Liver (tissue), 8 donors: ENCODE measurements at regions not wholly inside any gene's neighbourhood (a gene's known extent, or its start where the extent isn't known, plus 50 kb on each side); places are given as distances from the start of the nearest gene placed in this dataset.

Source experiments
- DNase-seq: peaks from one replicate; pipeline ENCODE4 v3.0.0-alpha.2; 2017; ENCODE audit warnings: low spot score
- H3K27ac ChIP-seq, 2 donors: one replicate each; pipeline ENCODE4 v1.7.0; 2013; ENCODE audit warnings: inconsistent platforms in 2 of 2, low read length in 2 of 2, control low read depth in 1 of 2, low read depth in 1 of 2, mild to moderate bottlenecking in 1 of 2
- H3K27me3 ChIP-seq, 4 donors: one replicate each; pipeline versions ENCODE4 v1.6.1 to v1.7.0; 2013; ENCODE audit warnings: low read length in 3 of 4, inconsistent platforms in 1 of 4, mild to moderate bottlenecking in 1 of 4, moderate library complexity in 1 of 4; ENCODE audit not compliant: control insufficient read depth in 4 of 4, insufficient read depth in 4 of 4
- H3K36me3 ChIP-seq, 4 donors: one replicate each; pipeline versions ENCODE4 v1.6.1 to v1.7.0; 2013; ENCODE audit warnings: low read length in 3 of 4, mild to moderate bottlenecking in 3 of 4, low read depth in 1 of 4, moderate library complexity in 1 of 4; ENCODE audit not compliant: control insufficient read depth in 4 of 4, insufficient read depth in 3 of 4
- H3K4me1 ChIP-seq, 4 donors: one replicate each; pipeline versions ENCODE4 v1.6.1 to v1.7.0; 2013; ENCODE audit warnings: low read length in 3 of 4, mild to moderate bottlenecking in 3 of 4, moderate library complexity in 1 of 4; ENCODE audit not compliant: control insufficient read depth in 4 of 4, insufficient read depth in 4 of 4
- H3K4me3 ChIP-seq, 3 donors: one replicate each; pipeline versions ENCODE4 v1.6.1 to v1.7.0; 2013; ENCODE audit warnings: low read length in 3 of 3, control low read depth in 1 of 3, low read depth in 1 of 3, mild to moderate bottlenecking in 1 of 3
- H3K9ac ChIP-seq, 2 donors: one replicate each; pipeline ENCODE4 v1.7.0; 2013; ENCODE audit warnings: low read length in 2 of 2, mild to moderate bottlenecking in 2 of 2, moderate library complexity in 2 of 2, control low read depth in 1 of 2, low read depth in 1 of 2
- H3K9me3 ChIP-seq, 4 donors: one replicate each; pipeline versions ENCODE4 v1.6.1 to v1.7.0; 2013; ENCODE audit warnings: low read length in 3 of 4; ENCODE audit not compliant: control insufficient read depth in 4 of 4
- EGR1 ChIP-seq, 2 donors: IDR thresholded peaks; 2 replicates each; pipeline ENCODE4 v1.6.1; 2016 to 2018; ENCODE audit warnings: antibody characterized with exemption in 2 of 2, low read depth in 2 of 2
- FOXA1 ChIP-seq: IDR thresholded peaks from 2 replicates; pipeline ENCODE4 v1.6.1; 2016; ENCODE audit warnings: antibody characterized with exemption
- FOXA2 ChIP-seq: IDR thresholded peaks from 2 replicates; pipeline ENCODE4 v1.6.1; 2016; ENCODE audit warnings: antibody characterized with exemption
- GABPA ChIP-seq, 2 donors: IDR thresholded peaks in 1 of 2; conservative IDR thresholded peaks in 1 of 2; 2 replicates each; pipeline ENCODE4 v1.6.1; 2016; ENCODE audit warnings: antibody characterized with exemption in 2 of 2, mild to moderate bottlenecking in 1 of 2, moderate library complexity in 1 of 2
- HNF4A ChIP-seq, 2 donors: conservative IDR thresholded peaks; 2 replicates each; pipeline ENCODE4 v1.6.1; 2016; ENCODE audit warnings: antibody characterized with exemption in 2 of 2, mild to moderate bottlenecking in 2 of 2
- HNF4G ChIP-seq: IDR thresholded peaks from 2 replicates; pipeline ENCODE4 v1.6.1; 2016; ENCODE audit warnings: antibody characterized with exemption
- JUND ChIP-seq, 2 donors: IDR thresholded peaks; 2 replicates each; pipeline ENCODE4 v1.6.1; 2016; ENCODE audit warnings: antibody characterized with exemption in 2 of 2
- NR2F2 ChIP-seq: IDR thresholded peaks from 2 replicates; pipeline ENCODE4 v1.6.1; 2016; ENCODE audit warnings: antibody characterized with exemption
- RAD21 ChIP-seq, 2 donors: IDR thresholded peaks; 2 replicates each; pipeline ENCODE4 v1.6.1; 2016; ENCODE audit warnings: antibody characterized with exemption in 2 of 2, mild to moderate bottlenecking in 2 of 2
- RXRA ChIP-seq, 2 donors: IDR thresholded peaks; 2 replicates each; pipeline ENCODE4 v1.6.1; 2017 to 2018; ENCODE audit warnings: antibody characterized with exemption in 2 of 2, mild to moderate bottlenecking in 1 of 2
- SP1 ChIP-seq: IDR thresholded peaks from 2 replicates; pipeline ENCODE4 v1.6.1; 2018; ENCODE audit warnings: antibody characterized with exemption, mild to moderate bottlenecking
- TAF1 ChIP-seq: conservative IDR thresholded peaks from 2 replicates; pipeline ENCODE4 v1.6.1; 2016; ENCODE audit warnings: antibody characterized with exemption, mild to moderate bottlenecking
- YY1 ChIP-seq: IDR thresholded peaks from 2 replicates; pipeline ENCODE4 v1.6.1; 2016; ENCODE audit warnings: antibody characterized with exemption, mild to moderate bottlenecking
- ZBTB33 ChIP-seq: IDR thresholded peaks from 2 replicates; pipeline ENCODE4 v1.6.1; 2016; ENCODE audit warnings: antibody characterized with exemption
- WGBS: extraction: QIAGEN DNeasy Blood & Tissue Kit; methylation state at CpG from one replicate; pipeline ENCODE4 v1.1.7; 2013; 5-methylcytosine and 5-hydroxymethylcytosine counted together
- TF ChIP-seq, protein P1 (sequence below): IDR thresholded peaks from 2 replicates; pipeline ENCODE4 v1.6.1; 2016; ENCODE audit warnings: antibody characterized with exemption
- TF ChIP-seq, protein P2 (sequence below): fragments of 150-350 bp; IDR thresholded peaks from 2 replicates; pipeline ENCODE4 v1.5.1; 2017; ENCODE audit warnings: improper control_type of control experiment, low read depth, low read length; ENCODE audit not compliant: missing input control
- TF ChIP-seq, protein P3 (sequence below): IDR thresholded peaks from 2 replicates; pipeline ENCODE4 v1.6.1; 2016; ENCODE audit warnings: antibody characterized with exemption, mild to moderate bottlenecking
- TF ChIP-seq, protein P4 (sequence below): IDR thresholded peaks from 2 replicates; pipeline ENCODE4 v1.6.1; 2016; ENCODE audit warnings: antibody characterized with exemption
- donor health status: healthy.
- donor health status: healthy.
- donor health status: healthy.
- donor health status: healthy.
- donor health status: healthy.

GRCh38 chr3:95254758-95255157 lies 1191.9 kb downstream of the NSUN3 start:
- TF ChIP-seq HNF4G (no peak), GABPA (IDR thresholded peaks at IDR 0.05 in 1 of 2, conservative IDR thresholded peaks at IDR 0.05 in 1 of 2) (no peak), JUND (IDR thresholded peaks at IDR 0.05) (no peak), YY1 (no peak), RXRA (IDR thresholded peaks at IDR 0.05) (no peak), HNF4A (conservative IDR thresholded peaks at IDR 0.05) (no peak), NR2F2 (no peak), FOXA1 (no peak), SP1 (no peak), EGR1 (IDR thresholded peaks at IDR 0.05; ENCODE audit: low read depth in 2 of 2) (no peak), TAF1 (no peak), RAD21 (IDR thresholded peaks at IDR 0.05) (no peak), ZBTB33 (no peak), FOXA2 (no peak)
- TF ChIP-seq, protein P1, sequence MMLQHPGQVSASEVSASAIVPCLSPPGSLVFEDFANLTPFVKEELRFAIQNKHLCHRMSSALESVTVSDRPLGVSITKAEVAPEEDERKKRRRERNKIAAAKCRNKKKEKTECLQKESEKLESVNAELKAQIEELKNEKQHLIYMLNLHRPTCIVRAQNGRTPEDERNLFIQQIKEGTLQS, result no peak
- TF ChIP-seq, protein P2, sequence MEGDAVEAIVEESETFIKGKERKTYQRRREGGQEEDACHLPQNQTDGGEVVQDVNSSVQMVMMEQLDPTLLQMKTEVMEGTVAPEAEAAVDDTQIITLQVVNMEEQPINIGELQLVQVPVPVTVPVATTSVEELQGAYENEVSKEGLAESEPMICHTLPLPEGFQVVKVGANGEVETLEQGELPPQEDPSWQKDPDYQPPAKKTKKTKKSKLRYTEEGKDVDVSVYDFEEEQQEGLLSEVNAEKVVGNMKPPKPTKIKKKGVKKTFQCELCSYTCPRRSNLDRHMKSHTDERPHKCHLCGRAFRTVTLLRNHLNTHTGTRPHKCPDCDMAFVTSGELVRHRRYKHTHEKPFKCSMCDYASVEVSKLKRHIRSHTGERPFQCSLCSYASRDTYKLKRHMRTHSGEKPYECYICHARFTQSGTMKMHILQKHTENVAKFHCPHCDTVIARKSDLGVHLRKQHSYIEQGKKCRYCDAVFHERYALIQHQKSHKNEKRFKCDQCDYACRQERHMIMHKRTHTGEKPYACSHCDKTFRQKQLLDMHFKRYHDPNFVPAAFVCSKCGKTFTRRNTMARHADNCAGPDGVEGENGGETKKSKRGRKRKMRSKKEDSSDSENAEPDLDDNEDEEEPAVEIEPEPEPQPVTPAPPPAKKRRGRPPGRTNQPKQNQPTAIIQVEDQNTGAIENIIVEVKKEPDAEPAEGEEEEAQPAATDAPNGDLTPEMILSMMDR, result no peak
- TF ChIP-seq, protein P3, sequence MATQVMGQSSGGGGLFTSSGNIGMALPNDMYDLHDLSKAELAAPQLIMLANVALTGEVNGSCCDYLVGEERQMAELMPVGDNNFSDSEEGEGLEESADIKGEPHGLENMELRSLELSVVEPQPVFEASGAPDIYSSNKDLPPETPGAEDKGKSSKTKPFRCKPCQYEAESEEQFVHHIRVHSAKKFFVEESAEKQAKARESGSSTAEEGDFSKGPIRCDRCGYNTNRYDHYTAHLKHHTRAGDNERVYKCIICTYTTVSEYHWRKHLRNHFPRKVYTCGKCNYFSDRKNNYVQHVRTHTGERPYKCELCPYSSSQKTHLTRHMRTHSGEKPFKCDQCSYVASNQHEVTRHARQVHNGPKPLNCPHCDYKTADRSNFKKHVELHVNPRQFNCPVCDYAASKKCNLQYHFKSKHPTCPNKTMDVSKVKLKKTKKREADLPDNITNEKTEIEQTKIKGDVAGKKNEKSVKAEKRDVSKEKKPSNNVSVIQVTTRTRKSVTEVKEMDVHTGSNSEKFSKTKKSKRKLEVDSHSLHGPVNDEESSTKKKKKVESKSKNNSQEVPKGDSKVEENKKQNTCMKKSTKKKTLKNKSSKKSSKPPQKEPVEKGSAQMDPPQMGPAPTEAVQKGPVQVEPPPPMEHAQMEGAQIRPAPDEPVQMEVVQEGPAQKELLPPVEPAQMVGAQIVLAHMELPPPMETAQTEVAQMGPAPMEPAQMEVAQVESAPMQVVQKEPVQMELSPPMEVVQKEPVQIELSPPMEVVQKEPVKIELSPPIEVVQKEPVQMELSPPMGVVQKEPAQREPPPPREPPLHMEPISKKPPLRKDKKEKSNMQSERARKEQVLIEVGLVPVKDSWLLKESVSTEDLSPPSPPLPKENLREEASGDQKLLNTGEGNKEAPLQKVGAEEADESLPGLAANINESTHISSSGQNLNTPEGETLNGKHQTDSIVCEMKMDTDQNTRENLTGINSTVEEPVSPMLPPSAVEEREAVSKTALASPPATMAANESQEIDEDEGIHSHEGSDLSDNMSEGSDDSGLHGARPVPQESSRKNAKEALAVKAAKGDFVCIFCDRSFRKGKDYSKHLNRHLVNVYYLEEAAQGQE, result no peak
- TF ChIP-seq, protein P4, sequence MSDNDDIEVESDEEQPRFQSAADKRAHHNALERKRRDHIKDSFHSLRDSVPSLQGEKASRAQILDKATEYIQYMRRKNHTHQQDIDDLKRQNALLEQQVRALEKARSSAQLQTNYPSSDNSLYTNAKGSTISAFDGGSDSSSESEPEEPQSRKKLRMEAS, result no peak
- H3K4me3 ChIP-seq, result no peak overlapping the region
- DNase-seq, result no peak
- no peak overlapping the region for H3K27ac ChIP-seq
- no peaks in the 10 kb centered on the region for H3K36me3 ChIP-seq
- no peak overlapping the region for H3K9ac ChIP-seq
- WGBS, result 84% methylated on average over 6 of the region's 6 CpGs
- no peaks in the 10 kb centered on the region for H3K27me3 ChIP-seq
- no peaks in the 10 kb centered on the region for H3K9me3 ChIP-seq
- no peaks in the 10 kb centered on the region for H3K4me1 ChIP-seq

- no peak overlapping the region for H3K4me3 ChIP-seq
- DNase-seq, result no peak
- H3K4me1 ChIP-seq, result no peaks in the 10 kb centered on the region
- no peaks in the 10 kb centered on the region for H3K9me3 ChIP-seq
- no peak overlapping the region for H3K27ac ChIP-seq
- H3K36me3 ChIP-seq, result no peaks in the 10 kb centered on the region
- no peaks in the 10 kb centered on the region for H3K27me3 ChIP-seq
- 70% methylated on average over 3 of the region's 3 CpGs for whole genome bisulfite sequencing
- H3K9ac ChIP-seq, result no peak overlapping the region
- TF ChIP-seq HNF4G (no peak), FOXA2 (no peak), GABPA (IDR thresholded peaks at IDR 0.05 in 1 of 2, conservative IDR thresholded peaks at IDR 0.05 in 1 of 2) (no peak), YY1 (no peak), TAF1 (no peak), EGR1 (IDR thresholded peaks at IDR 0.05; ENCODE audit: low read depth in 2 of 2) (no peak), NR2F2 (no peak)
- TF ChIP-seq, protein P3, result no peak
These were observed 1202.3 kb downstream of the NSUN3 start for GRCh38 chr3:95265129-95265528.
